Limb (tissue), 2 donors: ENCODE measurements at regions not wholly inside any gene's neighbourhood (a gene's known extent, or its start where the extent isn't known, plus 50 kb on each side); places are given as distances from the start of the nearest gene placed in this dataset.
A peak's percentile ranks its signal among the peaks of the same experiment; 100 is the strongest.
"Not testable (repeated sequence)": the region's sequence is repeated elsewhere in the genome, so short reads cannot be mapped to it uniquely, and the experiment has no call there.

Experiments used
- DNase-seq, 2 donors: peaks; one replicate each; pipeline ENCODE4 v3.0.0-alpha.2; 2016; ENCODE audit errors: extremely low spot score in 2 of 2

DNA sequence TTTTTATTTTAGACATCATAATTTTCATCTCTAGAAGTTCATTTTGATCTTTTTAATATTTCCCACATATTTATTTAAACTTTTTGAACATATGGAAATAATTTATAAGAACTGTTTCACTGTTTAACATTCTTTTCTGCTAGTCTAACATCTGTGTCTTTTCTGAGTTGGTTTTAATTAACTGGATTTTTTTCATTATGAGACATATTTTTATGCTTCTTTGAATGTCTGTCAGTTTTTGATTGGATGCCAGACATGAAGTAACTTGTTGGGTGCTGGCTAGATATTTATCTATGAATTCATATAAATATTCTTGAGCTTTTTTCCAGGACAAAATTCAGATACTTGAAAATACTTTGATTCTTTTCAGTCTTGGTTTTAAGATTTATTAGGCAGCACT is 317.8 kb upstream of the NCAM1 start:
- no peak for DNase-seq

DNA sequence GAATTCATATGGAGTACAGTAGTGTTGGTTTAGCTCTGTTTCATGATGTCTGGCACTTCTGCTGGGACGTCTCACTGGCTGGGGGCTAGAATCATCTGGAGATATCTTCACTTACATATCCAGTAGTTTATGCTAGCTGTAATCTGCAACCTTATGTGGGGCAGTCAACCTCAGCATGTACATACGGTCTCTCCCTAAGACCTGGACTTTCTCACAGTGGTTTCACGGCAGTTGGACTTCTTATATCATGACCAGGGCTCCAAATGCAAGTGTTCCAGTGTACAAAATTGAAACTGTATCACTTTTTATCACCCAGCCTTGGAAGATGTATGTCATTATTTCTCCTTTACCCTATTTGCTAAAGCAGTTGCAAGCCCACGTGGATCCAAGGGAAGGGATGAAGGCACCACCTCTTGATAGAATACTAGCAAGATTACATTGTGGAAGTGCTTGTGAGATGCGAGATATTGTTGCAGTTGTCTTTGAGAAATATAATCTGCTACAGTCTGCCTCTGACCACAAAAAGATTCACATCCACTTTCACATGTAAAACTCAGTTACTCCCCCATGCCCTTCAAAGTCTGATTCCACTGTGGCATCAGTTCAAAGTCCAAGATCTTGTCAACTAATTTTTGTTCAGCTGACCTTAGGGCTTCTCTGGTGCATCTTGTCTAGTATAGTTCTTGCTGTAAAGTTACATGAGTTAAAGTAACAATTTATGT is 316.6 kb upstream of the NCAM1 start:
- no peak for DNase-seq

DNA sequence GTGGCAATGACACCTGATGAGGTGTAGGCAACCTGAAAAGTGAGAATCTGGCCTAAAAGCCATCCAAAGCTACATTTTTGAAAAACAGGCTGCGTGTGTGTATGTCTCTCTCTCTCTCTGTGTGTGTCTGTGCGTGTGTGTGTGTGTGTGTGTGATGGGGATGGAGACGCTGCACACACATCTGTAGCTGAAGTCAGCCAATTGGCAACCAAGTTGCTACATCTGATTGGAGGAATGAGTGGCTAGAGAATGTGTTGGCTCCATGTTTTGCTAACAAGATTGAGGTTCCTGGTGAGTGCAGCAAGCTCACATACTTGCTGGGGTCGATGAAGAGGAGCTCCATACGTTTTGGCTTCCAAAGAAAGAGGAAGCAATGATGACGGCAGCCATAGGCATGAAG is 311.4 kb upstream of the NCAM1 start:
- no peak for DNase-seq

DNA sequence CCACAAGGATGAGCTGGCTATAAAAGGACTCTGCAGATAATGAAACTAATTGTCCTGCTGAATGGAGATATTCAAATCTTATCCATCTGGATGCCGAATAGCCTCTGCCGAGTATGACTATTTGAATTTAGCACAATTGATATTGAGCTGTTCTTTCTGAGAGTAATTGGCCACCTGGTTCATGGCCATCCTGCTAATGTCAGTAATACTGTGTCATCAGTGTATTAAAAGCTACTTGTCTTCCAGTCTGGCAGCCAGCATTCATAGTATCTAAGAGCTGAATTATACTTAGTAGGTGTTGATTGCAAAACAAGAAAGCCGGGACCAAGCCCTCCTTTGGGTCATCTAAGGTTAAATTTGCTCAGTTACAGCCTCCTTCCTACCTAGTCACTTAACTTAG is 310.7 kb upstream of the NCAM1 start:
- DNase-seq, result no peak

DNA sequence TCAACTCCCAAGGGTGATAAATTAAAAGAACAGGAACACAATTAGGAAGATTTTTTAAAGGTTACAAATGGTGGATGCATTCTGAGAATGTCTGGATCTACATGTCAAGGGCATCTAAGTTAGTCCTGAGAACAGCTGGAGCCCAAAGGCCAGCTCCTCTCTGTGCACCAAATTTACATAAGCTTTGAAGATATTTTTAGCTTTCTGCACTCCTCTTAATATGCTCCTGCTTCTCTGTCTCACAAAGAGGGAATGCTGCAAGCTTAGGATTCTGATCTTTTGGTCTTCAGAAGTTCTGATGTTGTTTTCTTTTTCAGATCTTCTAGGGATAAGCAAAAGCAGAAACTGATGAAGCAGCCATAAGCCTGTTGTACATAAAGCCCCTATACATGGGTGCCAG is 309.8 kb upstream of the NCAM1 start:
- DNase-seq, result no peak

DNA sequence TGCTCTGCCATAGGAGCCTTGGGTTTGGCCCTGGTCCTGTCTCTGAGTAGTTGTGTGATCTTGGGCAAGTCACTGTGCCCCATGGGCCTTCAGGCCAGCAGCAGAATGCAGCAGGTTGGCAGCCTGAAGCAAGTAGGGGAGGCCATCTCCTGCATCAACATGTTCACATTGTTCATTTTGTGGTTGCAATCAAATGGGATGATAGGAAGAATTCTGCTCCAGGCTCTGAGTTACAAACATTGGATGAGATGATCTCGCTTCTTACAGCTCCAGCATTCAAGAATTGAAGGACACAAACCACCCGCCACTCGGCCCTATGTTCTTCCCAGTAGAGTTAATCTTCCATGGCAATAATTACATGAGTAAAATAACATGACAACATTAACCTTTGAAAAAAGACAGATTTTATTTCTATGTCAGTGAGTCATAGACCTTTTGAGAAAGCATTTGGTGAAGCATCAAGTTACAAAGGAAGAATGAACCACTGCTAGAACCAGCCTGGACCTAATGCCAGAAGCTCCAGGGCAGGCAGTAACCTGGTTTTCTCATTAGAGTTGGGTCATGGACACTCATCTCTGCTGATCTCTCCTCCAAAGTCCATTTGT is 308.3 kb upstream of the NCAM1 start:
- DNase-seq, result no peak

DNA sequence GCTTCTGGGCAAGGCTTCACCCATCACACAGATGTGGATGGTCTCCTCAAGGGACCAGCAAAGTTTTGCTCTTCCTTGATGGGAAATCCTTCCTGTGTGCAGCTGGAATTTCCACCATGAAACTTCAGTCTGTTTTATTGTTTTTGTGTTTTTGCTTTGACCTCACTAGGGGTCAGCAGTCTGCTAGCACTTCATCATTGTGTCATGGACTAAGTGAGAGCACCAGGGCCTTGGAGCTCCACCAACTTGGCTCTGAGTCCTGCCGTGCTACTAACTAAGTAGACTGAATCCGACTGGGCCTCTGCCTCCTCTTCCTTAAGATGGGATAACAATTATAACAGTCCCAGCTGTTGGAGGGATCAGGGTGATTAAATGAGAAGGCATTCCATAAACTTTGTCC is 305.8 kb upstream of the NCAM1 start:
- DNase-seq, result peak; percentile 50 to 87

DNA sequence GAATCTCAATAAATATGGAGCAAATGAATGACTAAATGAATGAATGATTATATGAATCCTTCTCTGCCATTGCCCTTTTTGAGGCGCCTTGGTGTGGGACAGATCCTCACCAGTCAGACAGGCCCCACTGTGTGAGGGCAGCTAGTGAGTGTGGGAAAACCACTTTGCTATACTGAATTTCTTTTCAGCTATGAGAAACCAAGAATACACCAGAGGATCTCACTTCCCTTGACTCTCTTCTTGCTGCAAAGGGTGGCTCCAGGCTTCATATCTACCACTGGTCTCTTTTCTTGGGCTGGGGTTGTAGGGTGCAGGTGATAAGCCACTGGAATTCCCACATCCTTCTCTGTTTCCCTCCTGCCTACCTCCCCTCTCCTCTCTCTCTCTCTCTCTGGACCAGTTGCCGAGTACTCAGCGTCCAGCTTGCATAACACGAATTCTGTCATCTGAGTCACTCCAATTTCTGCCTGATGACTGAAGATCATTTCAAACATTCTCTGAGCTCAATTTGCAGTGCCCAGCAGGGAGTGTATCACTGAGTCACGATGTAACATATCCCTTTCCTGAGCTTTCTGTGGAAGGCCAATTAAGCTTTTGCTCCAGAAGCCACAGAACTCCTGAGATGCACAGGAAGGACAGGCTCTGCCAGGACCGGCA is 304.3 kb upstream of the NCAM1 start:
- no peak for DNase-seq

DNA sequence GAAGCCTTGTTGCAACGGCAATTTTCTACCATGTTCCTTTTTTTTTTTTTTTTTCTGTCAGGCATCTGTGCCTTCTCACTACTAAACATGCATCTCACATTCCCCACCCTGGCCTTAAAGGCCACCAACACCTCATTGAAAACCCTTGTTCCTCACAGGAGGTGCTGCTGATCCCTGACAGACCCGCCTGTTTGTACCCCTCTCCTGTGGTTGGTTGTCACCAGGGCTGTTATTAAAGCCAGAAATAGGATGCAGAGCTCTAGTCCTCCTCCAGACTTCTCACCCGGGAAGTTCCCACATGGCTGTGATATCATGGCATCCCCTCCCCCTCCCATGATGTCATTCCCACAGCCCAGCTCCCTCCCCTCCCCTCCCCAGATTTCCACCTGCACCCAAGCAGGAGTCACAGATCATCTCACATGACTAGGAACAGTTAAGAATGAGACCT is 302.8 kb upstream of the NCAM1 start:
- no peak for DNase-seq

DNA sequence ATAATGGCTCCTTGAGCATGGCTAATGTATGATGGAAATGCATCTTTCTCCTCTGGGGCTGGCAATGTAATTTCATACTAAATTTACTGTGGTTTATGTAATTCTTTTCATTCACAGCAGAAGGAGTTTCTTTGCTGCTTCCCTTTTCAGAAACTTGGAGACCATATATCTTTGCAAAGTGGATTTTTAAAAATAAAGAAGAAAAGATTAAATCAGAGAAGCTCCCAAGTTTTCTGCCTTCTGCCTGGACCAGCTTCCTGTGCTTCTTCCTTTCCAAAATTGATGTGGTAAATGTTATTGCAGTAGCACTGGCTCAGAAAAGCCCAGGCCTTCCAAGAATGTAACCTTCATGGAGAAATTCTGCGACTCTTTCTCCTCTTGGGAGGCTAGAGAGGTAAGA is 300.1 kb upstream of the NCAM1 start:
- DNase-seq, result no peak

DNA sequence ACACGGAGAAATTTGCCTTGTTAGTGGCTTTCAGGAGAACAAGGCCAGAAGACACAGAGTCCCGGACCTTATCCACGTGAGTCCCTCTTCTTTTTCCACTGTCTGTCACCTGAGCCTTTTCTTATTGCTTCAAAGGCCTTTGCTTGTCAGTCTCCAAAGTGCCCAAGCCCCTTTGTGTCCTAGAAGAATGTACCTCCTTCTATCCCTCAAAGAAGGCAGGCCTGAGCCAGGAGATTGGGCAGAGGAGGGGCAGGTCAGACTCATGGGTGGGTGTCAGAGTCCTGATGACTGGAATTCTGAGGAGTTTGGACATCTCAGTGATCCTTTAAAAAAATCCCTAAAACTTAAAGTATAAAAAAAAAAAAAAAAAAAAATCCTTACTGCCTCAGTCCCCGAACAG is 299.6 kb upstream of the NCAM1 start:
- DNase-seq, result no peak

DNA sequence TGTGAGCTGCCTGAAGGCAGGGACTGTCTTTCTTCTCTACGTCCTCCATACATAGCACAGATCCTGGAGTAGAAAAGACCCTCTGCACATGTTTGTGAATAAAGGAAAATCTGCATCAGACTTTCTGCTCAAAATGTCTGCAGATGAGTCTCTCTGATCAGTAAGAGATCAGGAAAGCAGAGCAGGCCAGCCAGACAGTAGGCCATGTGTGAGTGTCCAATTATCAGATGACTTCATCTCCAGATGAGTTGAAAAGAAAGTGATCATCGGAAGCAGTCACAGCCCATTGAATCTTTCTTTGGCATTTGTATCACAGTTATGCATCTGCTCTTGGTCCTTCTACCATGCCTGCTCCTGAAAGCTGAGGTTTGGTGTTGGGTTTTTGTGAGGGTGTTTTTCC is 298.7 kb upstream of the NCAM1 start:
- no peak for DNase-seq

DNA sequence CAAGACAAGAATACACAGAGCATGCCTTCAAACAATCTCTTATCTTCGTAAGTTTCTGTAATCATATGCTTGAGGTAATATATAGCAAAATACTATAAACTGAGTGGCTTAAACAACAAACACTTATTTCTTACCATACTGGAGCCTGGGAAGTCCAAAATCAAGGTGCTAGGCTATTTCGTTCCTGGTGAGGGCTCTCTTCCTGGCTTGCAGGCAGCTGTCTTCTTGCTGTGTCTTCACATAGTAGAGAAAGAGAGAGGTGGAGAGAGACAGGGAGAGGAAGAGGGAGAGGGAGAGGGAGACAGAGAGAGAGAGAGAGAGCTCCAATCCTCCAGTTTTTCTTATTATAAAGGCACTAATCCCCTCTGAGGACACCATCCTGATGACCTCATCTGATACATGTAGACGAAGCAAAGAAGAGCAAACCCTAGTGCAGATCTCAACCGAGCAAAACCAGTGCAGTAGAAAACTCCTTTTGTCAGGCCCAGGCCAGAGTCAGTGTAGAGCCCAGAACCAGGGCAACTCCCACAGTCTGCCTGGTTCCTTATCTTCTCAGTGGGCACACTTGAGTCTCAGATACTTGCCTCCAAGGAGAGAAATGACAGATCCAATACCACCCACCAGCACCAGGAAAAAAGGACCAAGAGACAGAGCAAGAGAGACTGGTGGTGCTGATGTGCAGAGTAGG is 297.1 kb upstream of the NCAM1 start:
- DNase-seq, result no peak

DNA sequence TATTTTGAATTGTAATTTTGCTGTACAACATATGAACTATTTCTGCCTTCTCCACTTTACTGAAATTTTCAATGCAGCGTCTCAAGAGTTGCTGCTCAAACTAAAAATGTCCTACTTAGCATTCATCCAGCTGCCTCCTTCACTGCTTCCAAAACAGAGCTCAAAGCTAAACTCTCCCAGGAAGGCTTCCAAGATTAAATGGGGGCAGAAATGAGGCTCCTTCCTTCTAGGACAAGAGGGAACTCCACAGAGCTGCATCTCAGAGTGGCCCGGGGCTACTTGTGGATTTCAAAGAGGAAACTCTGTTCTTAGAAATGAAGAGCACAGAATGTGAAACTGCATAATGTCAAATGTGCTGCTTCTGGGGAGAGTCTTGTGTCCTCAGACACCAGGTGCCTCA is 295.9 kb upstream of the NCAM1 start:
- no peak for DNase-seq

DNA sequence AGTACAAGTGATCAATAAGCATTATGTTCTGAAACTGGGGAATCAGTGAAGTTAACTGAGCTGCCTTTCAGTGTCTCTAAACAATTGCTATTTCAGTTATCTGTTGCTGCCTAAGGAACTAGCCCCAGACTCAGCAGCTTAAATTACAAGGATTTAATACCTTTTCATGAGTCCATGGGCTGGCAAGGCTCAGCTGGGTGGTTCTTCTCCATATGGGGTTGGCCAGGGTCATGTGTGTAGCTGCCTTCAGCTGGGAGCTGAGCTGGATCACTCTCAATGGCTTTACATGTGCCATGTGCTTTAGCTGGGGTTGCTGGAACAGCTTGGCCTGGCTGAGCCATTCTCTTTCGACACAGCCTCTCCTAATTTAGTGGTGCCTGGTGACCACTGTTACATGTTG is 295.0 kb upstream of the NCAM1 start:
- no peak for DNase-seq

DNA sequence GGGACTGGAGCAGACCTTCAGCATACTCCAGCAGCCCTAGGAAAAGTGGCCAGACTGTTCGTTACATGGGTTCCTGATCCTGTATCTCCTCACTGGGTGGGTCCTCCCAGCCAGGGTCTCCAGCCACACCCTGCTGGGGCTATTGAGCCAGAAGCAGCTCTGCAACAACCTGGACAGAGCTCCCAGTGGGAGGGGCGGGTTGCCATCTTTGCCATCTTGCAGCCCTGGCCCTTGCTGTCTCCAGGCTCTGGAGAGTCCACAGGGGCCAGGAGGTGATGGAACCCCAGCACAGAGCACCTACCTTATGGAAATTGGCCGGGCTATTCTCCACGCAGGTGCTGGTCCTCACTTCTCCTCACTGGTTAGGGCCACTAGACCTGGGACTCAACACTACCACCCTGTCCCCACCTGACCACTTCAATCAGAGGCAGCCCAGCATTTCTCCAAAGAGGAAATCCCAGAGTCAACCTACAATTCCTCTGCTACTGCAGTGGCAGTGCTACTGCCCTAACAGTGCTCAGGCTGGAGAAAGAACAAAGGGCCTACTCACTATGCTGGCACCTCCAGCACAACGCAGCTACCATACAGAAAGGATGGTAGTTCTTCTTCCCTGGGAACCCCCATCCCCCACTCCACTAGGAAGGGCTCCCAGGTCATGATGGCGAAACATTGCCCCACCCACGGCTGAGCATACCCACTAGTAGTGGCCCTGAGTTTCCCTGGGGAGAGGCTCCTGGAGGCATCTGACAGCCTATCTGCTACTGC is 290.2 kb upstream of the NCAM1 start:
- no peak for DNase-seq

DNA sequence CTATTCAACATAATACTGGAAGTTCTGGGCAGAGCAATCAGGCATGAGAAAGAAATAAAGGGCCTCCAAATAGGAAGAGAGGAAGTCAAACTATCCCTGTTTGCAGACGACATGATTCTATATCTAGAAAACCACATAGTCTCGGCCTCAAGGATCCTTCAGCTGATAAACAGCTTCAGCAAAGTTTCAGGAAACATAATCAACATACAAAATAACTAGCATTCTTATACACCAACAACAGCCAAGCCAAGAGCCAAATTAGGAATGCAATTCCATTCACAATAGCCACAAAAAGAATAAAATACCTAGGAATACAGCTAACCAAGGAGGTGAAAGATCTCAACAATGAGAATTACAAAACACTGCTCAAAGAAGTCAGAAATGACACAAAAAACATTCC is 287.8 kb upstream of the NCAM1 start:
- DNase-seq, result not testable (repeated sequence)

DNA sequence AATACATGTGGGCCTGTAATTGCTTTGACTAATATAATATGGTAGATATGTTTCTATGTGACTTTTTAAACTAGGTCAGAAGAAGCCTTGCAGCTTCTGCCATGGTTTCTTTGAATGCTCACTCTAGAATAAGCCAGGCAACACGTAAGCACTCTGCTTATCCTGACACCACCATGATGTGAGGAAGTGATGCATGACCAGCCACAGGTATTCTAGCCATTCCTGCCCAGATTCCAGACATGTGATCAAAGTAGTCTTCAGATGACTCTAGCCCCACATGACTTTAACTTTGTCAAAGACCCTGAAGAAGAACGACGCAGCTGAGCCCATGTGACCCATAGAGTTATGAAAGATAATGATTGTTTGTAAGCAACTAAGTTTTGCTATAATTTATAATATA is 276.1 kb upstream of the NCAM1 start:
- DNase-seq, result no peak

DNA sequence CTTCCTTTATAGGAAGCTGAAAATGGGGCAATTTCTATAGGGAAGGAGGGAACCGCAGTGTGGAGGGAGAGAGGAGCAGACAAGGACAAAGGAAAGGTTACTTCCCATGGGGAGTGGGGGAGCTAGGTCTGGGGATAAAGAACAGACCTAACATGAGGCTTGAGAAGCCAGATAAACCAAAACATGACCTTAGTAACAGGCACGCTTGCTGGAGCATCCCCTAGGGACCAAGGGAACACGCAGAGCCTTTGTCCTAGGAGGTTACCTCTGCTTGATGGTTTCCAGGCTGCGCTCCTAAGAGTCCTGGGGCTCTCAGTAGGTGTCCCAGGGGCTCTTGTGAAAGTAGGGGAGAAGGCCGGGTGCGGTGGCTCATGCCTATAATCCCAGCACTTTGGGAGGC is 271.4 kb upstream of the NCAM1 start:
- DNase-seq, result no peak

DNA sequence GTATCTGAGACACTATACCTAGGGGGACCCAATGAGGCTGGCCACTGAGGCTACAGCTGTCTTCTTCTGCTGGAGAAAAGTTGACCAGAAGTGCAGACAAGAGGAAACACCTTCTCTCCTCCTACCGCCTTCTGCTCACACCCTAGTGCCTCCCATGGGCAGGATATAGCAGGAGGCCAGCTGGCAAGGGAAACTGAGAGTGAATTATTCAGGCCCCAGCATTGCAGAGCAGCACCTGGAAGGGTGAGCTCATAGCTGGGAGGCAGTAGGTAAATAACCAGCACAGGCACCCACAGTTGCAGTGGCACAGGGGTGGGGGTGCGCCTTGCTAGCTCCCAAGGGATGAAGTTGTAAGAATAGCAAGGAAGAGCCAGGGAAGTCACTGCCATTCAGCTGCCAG is 267.4 kb upstream of the NCAM1 start:
- DNase-seq, result no peak

DNA sequence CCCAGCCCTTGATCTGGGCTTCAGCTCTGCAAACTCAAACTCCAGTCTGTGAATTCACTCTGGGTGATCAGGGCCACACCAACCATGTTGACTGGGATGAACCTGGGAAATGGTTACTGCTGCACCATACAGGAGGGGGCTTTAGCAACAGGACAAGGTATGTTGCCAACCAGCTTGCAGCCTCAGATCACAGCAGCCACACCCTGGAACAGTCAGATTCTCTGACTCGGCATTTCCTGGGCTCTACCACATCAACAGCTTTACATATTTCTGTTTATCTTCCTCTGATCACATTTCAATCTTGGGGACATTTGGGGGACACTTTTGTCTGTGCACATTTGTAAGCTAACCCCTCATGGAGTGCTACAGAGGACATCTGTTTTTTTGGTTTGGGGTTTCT is 267.0 kb upstream of the NCAM1 start:
- no peak for DNase-seq

DNA sequence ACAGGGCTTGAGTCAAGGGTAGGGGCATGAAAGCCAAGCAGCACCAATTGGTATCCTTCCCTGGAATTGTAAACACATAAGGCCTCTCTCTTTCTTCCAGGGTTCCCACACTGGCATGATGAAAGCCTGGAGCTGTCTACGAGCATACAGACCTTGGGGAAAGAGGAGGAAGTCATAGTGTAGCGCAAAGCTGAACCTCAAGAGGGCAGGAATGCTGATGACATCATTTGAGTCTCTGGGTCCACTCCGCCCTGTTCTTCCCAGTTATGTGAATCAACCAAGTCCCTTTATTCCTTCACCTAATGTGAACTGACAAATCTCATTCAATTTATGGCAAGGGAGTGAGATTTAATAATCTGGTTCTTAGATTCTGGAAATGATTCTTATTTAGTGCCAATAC is 266.4 kb upstream of the NCAM1 start:
- no peak for DNase-seq
